A549 (cell line): ENCODE measurements at regions not wholly inside any gene's neighbourhood (a gene's known extent, or its start where the extent isn't known, plus 50 kb on each side); places are given as distances from the start of the nearest gene placed in this dataset.
"Not testable (repeated sequence)": the region's sequence is repeated elsewhere in the genome, so short reads cannot be mapped to it uniquely, and the experiment has no call there.

ENCODE experiments used
- EP300 ChIP-seq, 2 experiments: fragments of >200 bp; sonication (Bioruptor Twin); formaldehyde crosslinking; IDR thresholded peaks; 2 replicates in 1 of 2; 3 replicates in 1 of 2; pipeline ENCODE4 v1.6.1; 2016 to 2017
- FOSL2 ChIP-seq, 2 experiments: fragments of 450-650 bp in 1 of 2; fragments of >200 bp in 1 of 2; sonication (Bioruptor Twin) in 1 of 2; formaldehyde crosslinking; IDR thresholded peaks; 2 replicates each; pipeline versions ENCODE4 v1.5.0 to v1.6.1; 2016 to 2020; ENCODE audit warnings: mild to moderate bottlenecking in 1 of 2, moderate library complexity in 1 of 2
- JUNB ChIP-seq: fragments of >200 bp; sonication (Bioruptor Twin); formaldehyde crosslinking; IDR thresholded peaks from 2 replicates; pipeline ENCODE4 v1.6.1; 2016
- KDM1A ChIP-seq: fragments of 200-600 bp; sonication (generic); IDR thresholded peaks from 2 replicates; pipeline ENCODE4 v1.6.1; 2016; ENCODE audit warnings: low read depth, mild to moderate bottlenecking
- PHF8 ChIP-seq: fragments of 200-600 bp; sonication (generic); IDR thresholded peaks from 2 replicates; pipeline ENCODE4 v1.6.1; 2016; ENCODE audit warnings: low read depth, mild to moderate bottlenecking, antibody characterized with exemption, moderate library complexity, borderline replicate concordance
- POLR2A ChIP-seq: IDR thresholded peaks from 2 replicates; pipeline ENCODE4 v1.6.1; 2012; ENCODE audit warnings: mild to moderate bottlenecking, low read length
- RAD21 ChIP-seq, 2 experiments: fragments of >200 bp in 1 of 2; sonication (Bioruptor Twin) in 1 of 2; formaldehyde crosslinking in 1 of 2; IDR thresholded peaks in 1 of 2; conservative IDR thresholded peaks in 1 of 2; 2 replicates in 1 of 2; 3 replicates in 1 of 2; pipeline ENCODE4 v1.6.1; 2012 to 2018; ENCODE audit warnings: inconsistent platforms in 1 of 2
- RCOR1 ChIP-seq: fragments of 150-350 bp; IDR thresholded peaks from 2 replicates; pipeline ENCODE4 v1.6.1; 2014; ENCODE audit warnings: antibody characterized with exemption, low read length, low read depth
- ZFP36 ChIP-seq: fragments of 450-650 bp; IDR thresholded peaks from 2 replicates; pipeline ENCODE4 v1.6.1; 2014; ENCODE audit warnings: borderline replicate concordance; ENCODE audit not compliant: partially characterized antibody
- TF ChIP-seq, protein P1 (sequence below): fragments of >200 bp; sonication (Bioruptor Twin); formaldehyde crosslinking; IDR thresholded peaks from 3 replicates; pipeline ENCODE4 v1.5.1; 2016
- TF ChIP-seq, protein P2 (sequence below): fragments of 200-600 bp; sonication (generic); IDR thresholded peaks from 2 replicates; pipeline ENCODE4 v1.6.1; 2016; ENCODE audit warnings: antibody characterized with exemption, mild to moderate bottlenecking, moderate library complexity
- TF ChIP-seq, protein P3 (sequence below): fragments of 450-650 bp; IDR thresholded peaks from 2 replicates; pipeline ENCODE4 v1.6.1; 2014; ENCODE audit warnings: antibody characterized with exemption

DNA sequence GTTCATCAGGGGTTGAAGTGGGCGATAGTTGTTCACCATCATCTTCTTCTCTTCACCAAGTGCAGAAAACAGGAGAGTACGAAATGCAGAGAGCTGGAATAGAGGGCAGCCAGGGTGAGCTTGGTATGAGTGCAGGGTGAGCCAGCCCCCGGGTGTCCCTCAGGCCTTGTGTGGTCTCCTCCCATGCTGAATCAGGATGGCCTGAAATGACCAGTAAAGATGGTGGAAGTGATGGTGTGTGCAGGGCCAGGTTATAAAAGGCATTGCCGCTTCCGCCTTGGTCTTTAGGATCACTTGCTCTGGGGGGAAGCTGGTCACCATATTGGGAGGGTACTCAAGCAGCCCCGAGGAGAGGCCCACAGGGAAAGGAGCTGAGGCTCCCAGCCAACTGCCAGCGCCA is 66.4 kb upstream of the METTL9 start:
- TF ChIP-seq, protein P1, sequence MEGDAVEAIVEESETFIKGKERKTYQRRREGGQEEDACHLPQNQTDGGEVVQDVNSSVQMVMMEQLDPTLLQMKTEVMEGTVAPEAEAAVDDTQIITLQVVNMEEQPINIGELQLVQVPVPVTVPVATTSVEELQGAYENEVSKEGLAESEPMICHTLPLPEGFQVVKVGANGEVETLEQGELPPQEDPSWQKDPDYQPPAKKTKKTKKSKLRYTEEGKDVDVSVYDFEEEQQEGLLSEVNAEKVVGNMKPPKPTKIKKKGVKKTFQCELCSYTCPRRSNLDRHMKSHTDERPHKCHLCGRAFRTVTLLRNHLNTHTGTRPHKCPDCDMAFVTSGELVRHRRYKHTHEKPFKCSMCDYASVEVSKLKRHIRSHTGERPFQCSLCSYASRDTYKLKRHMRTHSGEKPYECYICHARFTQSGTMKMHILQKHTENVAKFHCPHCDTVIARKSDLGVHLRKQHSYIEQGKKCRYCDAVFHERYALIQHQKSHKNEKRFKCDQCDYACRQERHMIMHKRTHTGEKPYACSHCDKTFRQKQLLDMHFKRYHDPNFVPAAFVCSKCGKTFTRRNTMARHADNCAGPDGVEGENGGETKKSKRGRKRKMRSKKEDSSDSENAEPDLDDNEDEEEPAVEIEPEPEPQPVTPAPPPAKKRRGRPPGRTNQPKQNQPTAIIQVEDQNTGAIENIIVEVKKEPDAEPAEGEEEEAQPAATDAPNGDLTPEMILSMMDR = not testable (repeated sequence)
- not testable (repeated sequence) for TF ChIP-seq ZFP36; RCOR1; RAD21 (conservative IDR thresholded peaks at IDR 0.05 in 1 of 2, IDR thresholded peaks at IDR 0.05 in 1 of 2); PHF8; FOSL2 (IDR thresholded peaks at IDR 0.05); FOSL2 (CRISPR knock-in tag; IDR thresholded peaks at IDR 0.05); POLR2A; KDM1A; EP300 (IDR thresholded peaks at IDR 0.05); JUNB
- TF ChIP-seq, protein P2, sequence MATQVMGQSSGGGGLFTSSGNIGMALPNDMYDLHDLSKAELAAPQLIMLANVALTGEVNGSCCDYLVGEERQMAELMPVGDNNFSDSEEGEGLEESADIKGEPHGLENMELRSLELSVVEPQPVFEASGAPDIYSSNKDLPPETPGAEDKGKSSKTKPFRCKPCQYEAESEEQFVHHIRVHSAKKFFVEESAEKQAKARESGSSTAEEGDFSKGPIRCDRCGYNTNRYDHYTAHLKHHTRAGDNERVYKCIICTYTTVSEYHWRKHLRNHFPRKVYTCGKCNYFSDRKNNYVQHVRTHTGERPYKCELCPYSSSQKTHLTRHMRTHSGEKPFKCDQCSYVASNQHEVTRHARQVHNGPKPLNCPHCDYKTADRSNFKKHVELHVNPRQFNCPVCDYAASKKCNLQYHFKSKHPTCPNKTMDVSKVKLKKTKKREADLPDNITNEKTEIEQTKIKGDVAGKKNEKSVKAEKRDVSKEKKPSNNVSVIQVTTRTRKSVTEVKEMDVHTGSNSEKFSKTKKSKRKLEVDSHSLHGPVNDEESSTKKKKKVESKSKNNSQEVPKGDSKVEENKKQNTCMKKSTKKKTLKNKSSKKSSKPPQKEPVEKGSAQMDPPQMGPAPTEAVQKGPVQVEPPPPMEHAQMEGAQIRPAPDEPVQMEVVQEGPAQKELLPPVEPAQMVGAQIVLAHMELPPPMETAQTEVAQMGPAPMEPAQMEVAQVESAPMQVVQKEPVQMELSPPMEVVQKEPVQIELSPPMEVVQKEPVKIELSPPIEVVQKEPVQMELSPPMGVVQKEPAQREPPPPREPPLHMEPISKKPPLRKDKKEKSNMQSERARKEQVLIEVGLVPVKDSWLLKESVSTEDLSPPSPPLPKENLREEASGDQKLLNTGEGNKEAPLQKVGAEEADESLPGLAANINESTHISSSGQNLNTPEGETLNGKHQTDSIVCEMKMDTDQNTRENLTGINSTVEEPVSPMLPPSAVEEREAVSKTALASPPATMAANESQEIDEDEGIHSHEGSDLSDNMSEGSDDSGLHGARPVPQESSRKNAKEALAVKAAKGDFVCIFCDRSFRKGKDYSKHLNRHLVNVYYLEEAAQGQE = not testable (repeated sequence)
- TF ChIP-seq, protein P3, sequence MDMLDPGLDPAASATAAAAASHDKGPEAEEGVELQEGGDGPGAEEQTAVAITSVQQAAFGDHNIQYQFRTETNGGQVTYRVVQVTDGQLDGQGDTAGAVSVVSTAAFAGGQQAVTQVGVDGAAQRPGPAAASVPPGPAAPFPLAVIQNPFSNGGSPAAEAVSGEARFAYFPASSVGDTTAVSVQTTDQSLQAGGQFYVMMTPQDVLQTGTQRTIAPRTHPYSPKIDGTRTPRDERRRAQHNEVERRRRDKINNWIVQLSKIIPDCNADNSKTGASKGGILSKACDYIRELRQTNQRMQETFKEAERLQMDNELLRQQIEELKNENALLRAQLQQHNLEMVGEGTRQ = not testable (repeated sequence)
